ENCODE measurements at regions not wholly inside any gene's neighbourhood (a gene's known extent, or its start where the extent isn't known, plus 50 kb on each side); places are given as distances from the start of the nearest gene placed in this dataset.

DNA sequence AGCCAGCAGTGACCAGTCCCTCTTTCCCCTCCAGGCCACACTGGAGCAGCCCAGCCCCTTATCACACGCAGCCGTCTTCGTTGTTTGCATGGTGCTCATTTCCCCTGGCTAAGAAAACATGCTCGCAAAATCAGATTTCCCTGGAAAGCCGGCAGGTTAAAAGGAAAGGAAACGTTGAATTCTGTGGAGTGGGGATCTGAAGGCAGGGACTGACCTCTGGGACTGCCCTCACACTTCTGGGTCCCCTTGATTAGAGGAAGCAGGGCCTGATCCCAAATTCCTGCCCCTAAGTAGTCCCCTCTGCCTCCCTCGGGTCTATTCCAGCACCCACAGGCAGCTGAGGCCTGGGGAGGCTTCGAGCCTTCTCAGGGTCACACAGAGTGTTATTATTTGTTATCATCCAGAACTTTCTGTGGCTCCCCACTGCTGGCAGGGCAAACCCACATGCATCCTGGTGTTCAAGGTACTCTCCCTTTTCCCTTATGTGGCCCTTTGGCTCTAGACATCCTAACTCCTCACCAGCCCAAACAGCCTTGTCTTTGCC, 125.2 kb upstream of the ZBTB40 start:
- DNase-seq (ENCODE audit: extremely low spot score, unreplicated experiment): peak; percentile 48
- Mint-ChIP-seq H3K27ac (no peak overlapping the region), H3K9me3 (no peaks in the 10 kb centered on the region), H3K36me3 (no peaks in the 10 kb centered on the region), H3K4me3 (no peak overlapping the region), H3K4me1 (ENCODE audit: unreplicated experiment) (peaks cover 36% of the 10 kb centered on the region), H3K27me3 (no peaks in the 10 kb centered on the region)
- TF ChIP-seq, protein P1, sequence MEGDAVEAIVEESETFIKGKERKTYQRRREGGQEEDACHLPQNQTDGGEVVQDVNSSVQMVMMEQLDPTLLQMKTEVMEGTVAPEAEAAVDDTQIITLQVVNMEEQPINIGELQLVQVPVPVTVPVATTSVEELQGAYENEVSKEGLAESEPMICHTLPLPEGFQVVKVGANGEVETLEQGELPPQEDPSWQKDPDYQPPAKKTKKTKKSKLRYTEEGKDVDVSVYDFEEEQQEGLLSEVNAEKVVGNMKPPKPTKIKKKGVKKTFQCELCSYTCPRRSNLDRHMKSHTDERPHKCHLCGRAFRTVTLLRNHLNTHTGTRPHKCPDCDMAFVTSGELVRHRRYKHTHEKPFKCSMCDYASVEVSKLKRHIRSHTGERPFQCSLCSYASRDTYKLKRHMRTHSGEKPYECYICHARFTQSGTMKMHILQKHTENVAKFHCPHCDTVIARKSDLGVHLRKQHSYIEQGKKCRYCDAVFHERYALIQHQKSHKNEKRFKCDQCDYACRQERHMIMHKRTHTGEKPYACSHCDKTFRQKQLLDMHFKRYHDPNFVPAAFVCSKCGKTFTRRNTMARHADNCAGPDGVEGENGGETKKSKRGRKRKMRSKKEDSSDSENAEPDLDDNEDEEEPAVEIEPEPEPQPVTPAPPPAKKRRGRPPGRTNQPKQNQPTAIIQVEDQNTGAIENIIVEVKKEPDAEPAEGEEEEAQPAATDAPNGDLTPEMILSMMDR (conservative IDR thresholded peaks at IDR 0.05): no peak

- H3K4me1 Mint-ChIP-seq (ENCODE audit: unreplicated experiment): peaks cover 36% of the 10 kb centered on the region
Measured at GRCh38 chr1:22326931-22327330, 124.7 kb upstream of the ZBTB40 start.

DNA sequence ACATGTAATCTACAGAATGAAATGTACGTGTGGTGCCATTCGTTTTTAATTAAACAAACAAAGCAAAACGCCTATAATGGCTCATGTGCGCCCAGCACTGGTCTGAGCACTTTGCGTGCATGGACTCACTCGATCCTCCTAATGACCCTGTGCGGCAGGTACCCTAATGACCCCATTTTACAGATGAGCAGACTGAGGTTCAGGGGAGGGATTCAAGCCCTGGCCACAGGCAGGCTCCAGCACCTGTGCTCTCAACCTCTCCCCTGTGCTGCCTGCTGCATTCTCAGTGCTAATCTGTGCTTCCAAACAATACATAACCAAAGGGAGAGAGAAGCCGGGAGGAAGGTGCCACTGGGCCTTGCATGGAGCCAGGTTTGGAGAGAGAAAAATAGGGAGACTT, 124.2 kb upstream of the ZBTB40 start:
- TF ChIP-seq, protein P1 (conservative IDR thresholded peaks at IDR 0.05): no peak
- Mint-ChIP-seq H3K36me3 (no peaks in the 10 kb centered on the region), H3K4me1 (ENCODE audit: unreplicated experiment) (peaks cover 36% of the 10 kb centered on the region), H3K27me3 (no peaks in the 10 kb centered on the region), H3K27ac (no peak overlapping the region), H3K9me3 (no peaks in the 10 kb centered on the region), H3K4me3 (no peak overlapping the region)
- peak; percentile 40 for DNase-seq (ENCODE audit: extremely low spot score, unreplicated experiment)

More at GRCh38 chr1:22326931-22327330, 124.7 kb upstream of the ZBTB40 start:
- Mint-ChIP-seq H3K27me3 (no peaks in the 10 kb centered on the region), H3K27ac (no peak overlapping the region), H3K36me3 (no peaks in the 10 kb centered on the region), H3K9me3 (no peaks in the 10 kb centered on the region), H3K4me3 (no peak overlapping the region)
- DNase-seq (ENCODE audit: extremely low spot score, unreplicated experiment): peak; percentile 55
- TF ChIP-seq, protein P1 (conservative IDR thresholded peaks at IDR 0.05): no peak

DNA sequence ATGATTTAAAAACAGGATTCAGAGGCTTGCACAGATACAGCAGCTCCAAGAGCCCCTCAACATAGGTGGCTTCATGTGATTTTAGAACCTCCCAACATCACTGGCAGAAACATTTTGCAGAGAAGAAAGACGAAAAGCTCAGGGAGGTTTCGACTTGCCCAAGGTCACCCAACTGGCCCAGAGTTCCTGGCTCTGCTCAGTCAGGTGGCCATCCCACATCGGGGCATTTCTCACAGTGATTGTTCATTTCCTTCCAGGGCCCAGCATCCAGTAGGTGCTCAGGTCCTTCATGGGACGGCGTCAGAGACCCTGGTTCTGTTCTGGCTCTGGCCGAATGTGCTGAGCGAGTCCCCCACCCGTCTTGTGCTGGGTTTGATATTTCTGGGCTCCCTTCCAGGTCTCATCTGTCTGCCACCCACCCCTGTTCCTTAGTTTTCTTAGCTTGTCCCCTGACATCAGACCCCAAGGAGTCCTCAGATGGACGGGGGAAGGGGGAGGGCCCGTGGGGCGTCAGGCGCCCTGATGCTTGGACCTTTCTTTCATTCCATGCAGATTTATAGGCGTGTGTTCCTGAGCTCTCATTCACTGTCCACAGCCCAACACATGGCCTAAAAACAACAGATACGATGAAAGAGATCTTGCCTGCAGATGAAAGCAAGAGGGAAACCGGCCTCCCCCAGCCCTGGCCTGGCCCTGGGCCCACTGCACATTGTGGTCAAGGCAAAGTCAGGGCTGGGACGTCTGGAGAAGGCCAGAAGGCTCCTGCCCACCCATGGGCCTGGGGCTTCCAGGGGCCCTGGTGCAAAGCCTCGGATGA, 123.1 kb upstream of the ZBTB40 start:
- H3K27me3 Mint-ChIP-seq: peaks cover 8% of the 10 kb centered on the region
- no peaks in the 10 kb centered on the region for H3K36me3 Mint-ChIP-seq
- H3K4me1 Mint-ChIP-seq (ENCODE audit: unreplicated experiment): peaks cover 37% of the 10 kb centered on the region
- DNase-seq (ENCODE audit: extremely low spot score, unreplicated experiment): no peak
- no peak overlapping the region for H3K4me3 Mint-ChIP-seq
- H3K9me3 Mint-ChIP-seq: no peaks in the 10 kb centered on the region
- TF ChIP-seq, protein P1 (conservative IDR thresholded peaks at IDR 0.05): no peak
- no peak overlapping the region for H3K27ac Mint-ChIP-seq

DNA sequence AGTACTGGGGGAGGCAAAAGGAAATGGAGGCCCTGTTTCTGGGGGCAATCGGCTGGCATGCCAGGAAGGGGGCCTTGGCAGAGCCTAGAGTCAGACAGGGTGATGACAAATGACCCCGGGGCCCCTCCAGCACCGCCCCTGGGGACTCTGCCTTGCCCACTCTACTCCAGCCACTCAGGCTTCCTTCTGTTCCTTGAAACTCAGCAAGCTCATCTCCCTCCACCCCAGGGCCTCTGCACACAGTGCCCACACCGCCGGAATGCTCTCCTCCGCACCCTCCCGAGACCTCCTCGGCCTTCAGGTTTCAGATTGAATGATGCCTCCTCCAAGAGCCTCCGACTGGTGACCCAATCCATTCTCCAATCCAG, 122.5 kb upstream of the ZBTB40 start:
- TF ChIP-seq, protein P1 (conservative IDR thresholded peaks at IDR 0.05): no peak
- Mint-ChIP-seq H3K27me3 (peaks cover 12% of the 10 kb centered on the region), H3K9me3 (no peaks in the 10 kb centered on the region), H3K4me1 (ENCODE audit: unreplicated experiment) (peaks cover 32% of the 10 kb centered on the region), H3K36me3 (no peaks in the 10 kb centered on the region), H3K27ac (no peak overlapping the region), H3K4me3 (no peak overlapping the region)
- no peak for DNase-seq (ENCODE audit: extremely low spot score, unreplicated experiment)
